Hepatocyte (in vitro differentiated cells): ENCODE measurements at regions not wholly inside any gene's neighbourhood (a gene's known extent, or its start where the extent isn't known, plus 50 kb on each side); places are given as distances from the start of the nearest gene placed in this dataset.

Experiments used
- DNase-seq: peaks from one replicate; pipeline ENCODE4 v3.0.0-alpha.2; 2016; ENCODE audit warnings: low spot score
- H2AFZ ChIP-seq: fragments of 200-600 bp; sonication (generic); 2 replicates; pipeline ENCODE4 v1.6.0; 2016; ENCODE audit warnings: antibody characterized with exemption, mild to moderate bottlenecking
- H3K27ac ChIP-seq: fragments of 200-600 bp; sonication (generic); 2 replicates; pipeline ENCODE4 v1.5.1; 2016; ENCODE audit warnings: mild to moderate bottlenecking
- H3K27me3 ChIP-seq: fragments of 200-600 bp; sonication (generic); 2 replicates; pipeline ENCODE4 v1.6.1; 2016
- H3K36me3 ChIP-seq: fragments of 200-600 bp; sonication (generic); replicated peaks from 2 replicates; pipeline ENCODE4 v1.5.1; 2016; ENCODE audit warnings: low read depth; ENCODE audit not compliant: insufficient read depth
- H3K4me1 ChIP-seq: fragments of 200-600 bp; sonication (generic); 2 replicates; pipeline ENCODE4 v1.5.1; 2016; ENCODE audit warnings: mild to moderate bottlenecking, moderate library complexity; ENCODE audit not compliant: insufficient read depth
- H3K4me2 ChIP-seq: fragments of 200-600 bp; sonication (generic); 2 replicates; pipeline ENCODE4 v1.6.0; 2016
- H3K4me3 ChIP-seq: fragments of 200-600 bp; sonication (generic); 2 replicates; pipeline ENCODE4 v1.5.1; 2016; ENCODE audit warnings: mild to moderate bottlenecking
- H3K79me2 ChIP-seq: fragments of 200-600 bp; sonication (generic); 2 replicates; pipeline ENCODE4 v1.6.0; 2017; ENCODE audit warnings: mild to moderate bottlenecking
- H3K9me2 ChIP-seq: fragments of 200-600 bp; sonication (generic); replicated peaks from 2 replicates; pipeline ENCODE4 v1.6.0; 2017; ENCODE audit warnings: mild to moderate bottlenecking; ENCODE audit not compliant: insufficient read depth
- H3K9me3 ChIP-seq: fragments of 200-600 bp; sonication (generic); 2 replicates; pipeline ENCODE4 v1.5.1; 2016; ENCODE audit warnings: low read depth, mild to moderate bottlenecking
- H4K20me1 ChIP-seq: fragments of 200-600 bp; sonication (generic); 2 replicates; pipeline ENCODE4 v1.6.0; 2016; ENCODE audit warnings: mild to moderate bottlenecking; ENCODE audit not compliant: insufficient read depth, poor library complexity, severe bottlenecking
- CTCF ChIP-seq: fragments of 200-600 bp; sonication (generic); IDR thresholded peaks from 2 replicates; pipeline ENCODE4 v1.5.1; 2016; ENCODE audit warnings: antibody characterized with exemption, mild to moderate bottlenecking; ENCODE audit not compliant: poor library complexity
- EZH2 ChIP-seq: fragments of 200-600 bp; sonication (generic); IDR thresholded peaks from 2 replicates; pipeline ENCODE4 v1.6.1; 2016; ENCODE audit warnings: antibody characterized with exemption, mild to moderate bottlenecking, borderline replicate concordance
- EZH2phosphoT487 ChIP-seq: fragments of 200-600 bp; sonication (generic); IDR thresholded peaks from one replicate; pipeline ENCODE4 v1.6.1; 2018; ENCODE audit warnings: antibody characterized with exemption, mild to moderate bottlenecking, low read depth, moderate library complexity; ENCODE audit not compliant: unreplicated experiment, severe bottlenecking
- WGBS: methylation state at CpG from one replicate; pipeline ENCODE4 v1.1.6; 2016; ENCODE audit warnings: low lambda C conversion rate; ENCODE audit errors: missing lambda C conversion rate; 5-methylcytosine and 5-hydroxymethylcytosine counted together

GRCh38 chr21:24123785-24124184 is 1483.5 kb downstream of the MRPL39 start:
- no peak overlapping the region for H2AFZ ChIP-seq
- no peak overlapping the region for H3K4me2 ChIP-seq
- no peaks in the 10 kb centered on the region for H3K9me3 ChIP-seq
- no peaks in the 10 kb centered on the region for H3K79me2 ChIP-seq
- no peaks in the 10 kb centered on the region for H3K9me2 ChIP-seq
- no peaks in the 10 kb centered on the region for H3K4me1 ChIP-seq
- TF ChIP-seq EZH2 (no peak), CTCF (no peak), EZH2phosphoT487 (no peak)
- WGBS = 59% methylated on average over 1 of the region's 1 CpG
- H3K27ac ChIP-seq = no peak overlapping the region
- H4K20me1 ChIP-seq = no peaks in the 10 kb centered on the region
- H3K36me3 ChIP-seq = no peaks in the 10 kb centered on the region
- H3K4me3 ChIP-seq = no peak overlapping the region
- DNase-seq = no peak
- H3K27me3 ChIP-seq = no peaks in the 10 kb centered on the region

GRCh38 chr21:24118738-24119459 is 1488.4 kb downstream of the MRPL39 start:
- no peak overlapping the region for H3K4me3 ChIP-seq
- no peak for DNase-seq
- no peaks in the 10 kb centered on the region for H3K9me3 ChIP-seq
- H3K27me3 ChIP-seq = no peaks in the 10 kb centered on the region
- no peaks in the 10 kb centered on the region for H3K4me1 ChIP-seq
- H4K20me1 ChIP-seq = no peaks in the 10 kb centered on the region
- 75% methylated on average over 5 of the region's 5 CpGs for WGBS
- no peak overlapping the region for H2AFZ ChIP-seq
- TF ChIP-seq CTCF = no peak
- TF ChIP-seq EZH2phosphoT487 = no peak
- no peak for TF ChIP-seq EZH2
- no peak overlapping the region for H3K4me2 ChIP-seq
- no peaks in the 10 kb centered on the region for H3K36me3 ChIP-seq
- no peaks in the 10 kb centered on the region for H3K9me2 ChIP-seq
- H3K27ac ChIP-seq = no peak overlapping the region
- H3K79me2 ChIP-seq = no peaks in the 10 kb centered on the region

- Histone ChIP-seq H3K4me3 (no peak overlapping the region), H3K36me3 (no peaks in the 10 kb centered on the region), H2AFZ (no peak overlapping the region), H3K79me2 (no peaks in the 10 kb centered on the region), H3K27me3 (no peaks in the 10 kb centered on the region), H4K20me1 (no peaks in the 10 kb centered on the region), H3K4me1 (no peaks in the 10 kb centered on the region), H3K9me2 (no peaks in the 10 kb centered on the region), H3K27ac (no peak overlapping the region), H3K4me2 (no peak overlapping the region), H3K9me3 (no peaks in the 10 kb centered on the region)
- DNase-seq = no peak
- 80% methylated on average over 2 of the region's 2 CpGs for WGBS
- no peak for TF ChIP-seq EZH2phosphoT487
- TF ChIP-seq CTCF = no peak
- no peak for TF ChIP-seq EZH2
Observed at GRCh38 chr21:24115141-24115540, 1492.1 kb downstream of the MRPL39 start.
